ENCODE measurements at regions not wholly inside any gene's neighbourhood (a gene's known extent, or its start where the extent isn't known, plus 50 kb on each side); places are given as distances from the start of the nearest gene placed in this dataset.
"Not testable (repeated sequence)": the region's sequence is repeated elsewhere in the genome, so short reads cannot be mapped to it uniquely, and the experiment has no call there.

GRCh38 chr6:74505391-74505790 is 700.5 kb downstream of the COL12A1 start:
- no peak for FAIRE-seq
- Histone ChIP-seq H3K4me1 (ENCODE audit: control insufficient read depth in 2 of 3, insufficient read depth in 2 of 3, low read depth in 1 of 3, low read length in 3 of 3) (no peaks in the 10 kb centered on the region), H3K27me3 (ENCODE audit: control insufficient read depth, insufficient read depth, low read length) (no peaks in the 10 kb centered on the region), H3K36me3 (ENCODE audit: control insufficient read depth in 2 of 3, insufficient read depth in 3 of 3, low read length in 3 of 3) (no peaks in the 10 kb centered on the region), H3K4me3 (ENCODE audit: low read length in 3 of 3) (no peak overlapping the region), H3K9me3 (ENCODE audit: control insufficient read depth in 2 of 3, insufficient read depth in 1 of 3, low read length in 3 of 3) (peaks cover 0 to 12% (median 2%) of the 10 kb centered on the region in 3 donors), H3K9ac (ENCODE audit: low read length in 3 of 3) (no peak overlapping the region), H3K27ac (ENCODE audit: low read depth in 2 of 2, low read length in 2 of 2) (no peak overlapping the region)
- intact Hi-C loops (cut with DNase I) = no loop called here
- no peak for TF ChIP-seq CTCF (IDR thresholded peaks at IDR 0.05; ENCODE audit: borderline replicate concordance, extremely low read depth, insufficient read depth)
- DNase-seq = no peak

- Histone ChIP-seq H3K27me3 (ENCODE audit: control insufficient read depth, insufficient read depth, low read length) (no peaks in the 10 kb centered on the region), H3K4me1 (ENCODE audit: control insufficient read depth in 2 of 3, insufficient read depth in 2 of 3, low read depth in 1 of 3, low read length in 3 of 3) (no peaks in the 10 kb centered on the region), H3K36me3 (ENCODE audit: control insufficient read depth in 2 of 3, insufficient read depth in 3 of 3, low read length in 3 of 3) (no peaks in the 10 kb centered on the region), H3K9ac (ENCODE audit: low read length in 3 of 3) (no peak overlapping the region), H3K27ac (ENCODE audit: low read depth in 2 of 2, low read length in 2 of 2) (no peak overlapping the region), H3K9me3 (ENCODE audit: control insufficient read depth in 2 of 3, insufficient read depth in 1 of 3, low read length in 3 of 3) (peaks cover 0 to 12% (median 2%) of the 10 kb centered on the region in 3 donors), H3K4me3 (ENCODE audit: low read length in 3 of 3) (no peak overlapping the region)
- DNase-seq = no peak
- intact Hi-C loops (cut with DNase I) = no loop called here
- TF ChIP-seq CTCF (IDR thresholded peaks at IDR 0.05; ENCODE audit: borderline replicate concordance, extremely low read depth, insufficient read depth) = no peak
- no peak for FAIRE-seq
These were observed 700.9 kb downstream of the COL12A1 start for GRCh38 chr6:74504941-74505340.

- Histone ChIP-seq H3K36me3 (ENCODE audit: control insufficient read depth in 2 of 3, insufficient read depth in 3 of 3, low read length in 3 of 3) (no peaks in the 10 kb centered on the region), H3K9ac (ENCODE audit: low read length in 3 of 3) (no peak overlapping the region), H3K27me3 (ENCODE audit: control insufficient read depth, insufficient read depth, low read length) (no peaks in the 10 kb centered on the region), H3K4me3 (ENCODE audit: low read length in 3 of 3) (no peak overlapping the region), H3K4me1 (ENCODE audit: control insufficient read depth in 2 of 3, insufficient read depth in 2 of 3, low read depth in 1 of 3, low read length in 3 of 3) (no peaks in the 10 kb centered on the region), H3K9me3 (ENCODE audit: control insufficient read depth in 2 of 3, insufficient read depth in 1 of 3, low read length in 3 of 3) (no peaks in the 10 kb centered on the region), H3K27ac (ENCODE audit: low read depth in 2 of 2, low read length in 2 of 2) (no peak overlapping the region)
- no peak for TF ChIP-seq CTCF (IDR thresholded peaks at IDR 0.05; ENCODE audit: borderline replicate concordance, extremely low read depth, insufficient read depth)
- intact Hi-C loops (cut with DNase I) = no loop called here
- DNase-seq (no peak), FAIRE-seq (no peak)
These were observed 713.3 kb downstream of the COL12A1 start for GRCh38 chr6:74492587-74492986.

GRCh38 chr6:74491844-74492374 is 713.9 kb downstream of the COL12A1 start:
- no peak overlapping the region for H3K27ac ChIP-seq (ENCODE audit: low read depth in 2 of 2, low read length in 2 of 2)

GRCh38 chr6:74488726-74489125 is 717.1 kb downstream of the COL12A1 start:
- DNase-seq; intact Hi-C loops (cut with DNase I): not testable (repeated sequence)

More at GRCh38 chr6:74491844-74492374, 713.9 kb downstream of the COL12A1 start:
- intact Hi-C loops (cut with DNase I) = no loop called here
- no peak overlapping the region for H3K4me3 ChIP-seq (ENCODE audit: low read length in 3 of 3)
- no peaks in the 10 kb centered on the region for H3K9me3 ChIP-seq (ENCODE audit: control insufficient read depth in 2 of 3, insufficient read depth in 1 of 3, low read length in 3 of 3)
- DNase-seq (no peak), FAIRE-seq (no peak)
- no peaks in the 10 kb centered on the region for H3K4me1 ChIP-seq (ENCODE audit: control insufficient read depth in 2 of 3, insufficient read depth in 2 of 3, low read depth in 1 of 3, low read length in 3 of 3)
- H3K36me3 ChIP-seq (ENCODE audit: control insufficient read depth in 2 of 3, insufficient read depth in 3 of 3, low read length in 3 of 3) = no peaks in the 10 kb centered on the region
- no peak overlapping the region for H3K9ac ChIP-seq (ENCODE audit: low read length in 3 of 3)
- H3K27me3 ChIP-seq (ENCODE audit: control insufficient read depth, insufficient read depth, low read length) = no peaks in the 10 kb centered on the region
- TF ChIP-seq CTCF (IDR thresholded peaks at IDR 0.05; ENCODE audit: borderline replicate concordance, extremely low read depth, insufficient read depth) = no peak

More at GRCh38 chr6:74488726-74489125, 717.1 kb downstream of the COL12A1 start:
- FAIRE-seq; H3K36me3 ChIP-seq (ENCODE audit: control insufficient read depth in 2 of 3, insufficient read depth in 3 of 3, low read length in 3 of 3); H3K9ac ChIP-seq (ENCODE audit: low read length in 3 of 3); H3K9me3 ChIP-seq (ENCODE audit: control insufficient read depth in 2 of 3, insufficient read depth in 1 of 3, low read length in 3 of 3); H3K27me3 ChIP-seq (ENCODE audit: control insufficient read depth, insufficient read depth, low read length); H3K27ac ChIP-seq (ENCODE audit: low read depth in 2 of 2, low read length in 2 of 2); H3K4me1 ChIP-seq (ENCODE audit: control insufficient read depth in 2 of 3, insufficient read depth in 2 of 3, low read depth in 1 of 3, low read length in 3 of 3); H3K4me3 ChIP-seq (ENCODE audit: low read length in 3 of 3): not testable (repeated sequence)
